ENCODE measurements at regions not wholly inside any gene's neighbourhood (a gene's known extent, or its start where the extent isn't known, plus 50 kb on each side); places are given as distances from the start of the nearest gene placed in this dataset.

- Mint-ChIP-seq H3K36me3 (no peaks in the 10 kb centered on the region), H3K4me1 (peaks cover 3% of the 10 kb centered on the region), H3K27me3 (ENCODE audit: insufficient read depth, low read depth) (peaks cover 2% of the 10 kb centered on the region), H3K9me3 (no peaks in the 10 kb centered on the region), H3K4me3 (no peak overlapping the region), H3K27ac (no peak overlapping the region)
- H3K27me3 ChIP-seq, result no peaks in the 10 kb centered on the region
- no peak overlapping the region for H2AFZ ChIP-seq (replicated peaks)
- H4K20me1 ChIP-seq (ENCODE audit: low read depth), result no peaks in the 10 kb centered on the region
- H3K4me3 ChIP-seq, result no peak overlapping the region
- H3K36me3 ChIP-seq, result no peaks in the 10 kb centered on the region
- no peaks in the 10 kb centered on the region for H3F3A ChIP-seq (ENCODE audit: low read depth)
- no peaks in the 10 kb centered on the region for H3K79me2 ChIP-seq (ENCODE audit: low read depth)
- H3K4me2 ChIP-seq, result no peak overlapping the region
- no peak for DNase-seq (ENCODE audit: low spot score)
- H3K27ac ChIP-seq, result no peak overlapping the region
- no peaks in the 10 kb centered on the region for H3K9me3 ChIP-seq (ENCODE audit: low read depth)
- H3K9ac ChIP-seq, result no peak overlapping the region
- H3K4me1 ChIP-seq, result no peaks in the 10 kb centered on the region
- TF ChIP-seq CTCF (IDR thresholded peaks at IDR 0.05) (no peak), EZH2phosphoT487 (IDR thresholded peaks at IDR 0.05) (no peak), EZH2 (IDR thresholded peaks at IDR 0.05) (no peak)
Observed at GRCh38 chr11:22466351-22466750, 128.2 kb downstream of the SLC17A6 start.

GRCh38 chr11:22465620-22466019 is 127.4 kb downstream of the SLC17A6 start:
- Histone ChIP-seq H3K9me3 (ENCODE audit: low read depth) (no peaks in the 10 kb centered on the region), H3K4me3 (no peak overlapping the region), H3K79me2 (ENCODE audit: low read depth) (no peaks in the 10 kb centered on the region), H3K9ac (no peak overlapping the region), H2AFZ (replicated peaks) (no peak overlapping the region), H3K27ac (no peak overlapping the region), H3K4me1 (no peaks in the 10 kb centered on the region), H3F3A (ENCODE audit: low read depth) (no peaks in the 10 kb centered on the region), H4K20me1 (ENCODE audit: low read depth) (no peaks in the 10 kb centered on the region), H3K27me3 (no peaks in the 10 kb centered on the region), H3K36me3 (no peaks in the 10 kb centered on the region), H3K4me2 (no peak overlapping the region)
- TF ChIP-seq EZH2 (IDR thresholded peaks at IDR 0.05) (no peak), CTCF (IDR thresholded peaks at IDR 0.05) (no peak), EZH2phosphoT487 (IDR thresholded peaks at IDR 0.05) (no peak)
- Mint-ChIP-seq H3K27ac (no peak overlapping the region), H3K36me3 (no peaks in the 10 kb centered on the region), H3K27me3 (ENCODE audit: insufficient read depth, low read depth) (peaks cover 2% of the 10 kb centered on the region), H3K4me1 (peaks cover 3% of the 10 kb centered on the region), H3K4me3 (no peak overlapping the region), H3K9me3 (no peaks in the 10 kb centered on the region)
- DNase-seq (ENCODE audit: low spot score), result no peak

GRCh38 chr11:22461626-22462025 is 123.4 kb downstream of the SLC17A6 start:
- TF ChIP-seq CTCF (IDR thresholded peaks at IDR 0.05), result no peak
- no peak for TF ChIP-seq EZH2 (IDR thresholded peaks at IDR 0.05)
- TF ChIP-seq EZH2phosphoT487 (IDR thresholded peaks at IDR 0.05), result no peak
- no peak overlapping the region for H3K27ac Mint-ChIP-seq
- H3K36me3 Mint-ChIP-seq, result no peaks in the 10 kb centered on the region

More at GRCh38 chr11:22461626-22462025, 123.4 kb downstream of the SLC17A6 start:
- Histone ChIP-seq H3K79me2 (ENCODE audit: low read depth) (no peaks in the 10 kb centered on the region), H2AFZ (replicated peaks) (no peak overlapping the region), H3K9me3 (ENCODE audit: low read depth) (no peaks in the 10 kb centered on the region), H3K4me2 (no peak overlapping the region), H3K4me3 (no peak overlapping the region), H3K36me3 (no peaks in the 10 kb centered on the region), H3K4me1 (peaks cover 8% of the 10 kb centered on the region), H4K20me1 (ENCODE audit: low read depth) (no peaks in the 10 kb centered on the region), H3F3A (ENCODE audit: low read depth) (no peaks in the 10 kb centered on the region), H3K27ac (no peak overlapping the region), H3K27me3 (no peaks in the 10 kb centered on the region), H3K9ac (no peak overlapping the region)
- DNase-seq (ENCODE audit: low spot score), result no peak
- H3K9me3 Mint-ChIP-seq, result no peaks in the 10 kb centered on the region
- H3K4me1 Mint-ChIP-seq, result peaks cover 10% of the 10 kb centered on the region
- no peak overlapping the region for H3K4me3 Mint-ChIP-seq
- peaks cover 2% of the 10 kb centered on the region for H3K27me3 Mint-ChIP-seq (ENCODE audit: insufficient read depth, low read depth)

All from neural progenitor cell (in vitro differentiated cells).